ENCODE measurements at regions not wholly inside any gene's neighbourhood (a gene's known extent, or its start where the extent isn't known, plus 50 kb on each side); places are given as distances from the start of the nearest gene placed in this dataset.

DNA sequence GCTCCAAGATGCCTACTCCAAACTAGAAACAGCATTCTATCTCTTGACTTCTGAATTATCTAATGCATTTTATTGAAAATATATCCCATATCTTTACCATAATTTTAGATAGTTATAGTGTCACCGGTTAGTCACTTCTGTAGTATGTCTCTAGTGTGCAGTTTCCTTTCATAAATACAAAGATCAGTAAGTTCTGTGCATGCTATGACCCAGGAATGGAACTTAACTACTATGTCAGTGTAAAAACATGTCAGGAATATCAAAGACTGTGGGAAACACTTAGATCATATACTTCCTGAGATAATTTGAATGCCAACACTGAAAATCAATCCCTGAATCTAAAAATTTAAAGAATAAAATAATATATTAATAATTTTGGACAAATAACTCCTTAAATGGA lies 237.6 kb downstream of the ATXN7L3B start:
- TF ChIP-seq, protein P1, sequence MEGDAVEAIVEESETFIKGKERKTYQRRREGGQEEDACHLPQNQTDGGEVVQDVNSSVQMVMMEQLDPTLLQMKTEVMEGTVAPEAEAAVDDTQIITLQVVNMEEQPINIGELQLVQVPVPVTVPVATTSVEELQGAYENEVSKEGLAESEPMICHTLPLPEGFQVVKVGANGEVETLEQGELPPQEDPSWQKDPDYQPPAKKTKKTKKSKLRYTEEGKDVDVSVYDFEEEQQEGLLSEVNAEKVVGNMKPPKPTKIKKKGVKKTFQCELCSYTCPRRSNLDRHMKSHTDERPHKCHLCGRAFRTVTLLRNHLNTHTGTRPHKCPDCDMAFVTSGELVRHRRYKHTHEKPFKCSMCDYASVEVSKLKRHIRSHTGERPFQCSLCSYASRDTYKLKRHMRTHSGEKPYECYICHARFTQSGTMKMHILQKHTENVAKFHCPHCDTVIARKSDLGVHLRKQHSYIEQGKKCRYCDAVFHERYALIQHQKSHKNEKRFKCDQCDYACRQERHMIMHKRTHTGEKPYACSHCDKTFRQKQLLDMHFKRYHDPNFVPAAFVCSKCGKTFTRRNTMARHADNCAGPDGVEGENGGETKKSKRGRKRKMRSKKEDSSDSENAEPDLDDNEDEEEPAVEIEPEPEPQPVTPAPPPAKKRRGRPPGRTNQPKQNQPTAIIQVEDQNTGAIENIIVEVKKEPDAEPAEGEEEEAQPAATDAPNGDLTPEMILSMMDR (conservative IDR thresholded peaks at IDR 0.05 in 1 of 2, IDR thresholded peaks at IDR 0.05 in 1 of 2; ENCODE audit: low read depth in 1 of 2, low read length in 2 of 2), result no peak
- TF ChIP-seq EZH2 (IDR thresholded peaks at IDR 0.05; ENCODE audit: low read length, missing control alignments), result no peak
